PFSK-1 (cell line): ENCODE measurements at regions not wholly inside any gene's neighbourhood (a gene's known extent, or its start where the extent isn't known, plus 50 kb on each side); places are given as distances from the start of the nearest gene placed in this dataset.

ENCODE experiments used
- FOXP2 ChIP-seq: optimal IDR thresholded peaks from 2 replicates; pipeline ENCODE3; 2011; ENCODE audit warnings: borderline replicate concordance, control low read depth, inconsistent platforms; ENCODE audit not compliant: insufficient read depth; ENCODE audit errors: extremely low read length, extremely low read depth
- POLR2AphosphoS5 ChIP-seq: IDR thresholded peaks from 2 replicates; pipeline ENCODE4 v1.6.1; 2012; ENCODE audit warnings: low read depth, mild to moderate bottlenecking, control low read depth, low read length, moderate library complexity
- REST ChIP-seq, 2 experiments: IDR thresholded peaks; 2 replicates each; pipeline versions ENCODE4 v1.6.1 to v1.8.0; 2011 to 2012; ENCODE audit warnings: low read depth in 2 of 2, low read length in 2 of 2, control low read depth in 1 of 2, inconsistent platforms in 1 of 2, mild to moderate bottlenecking in 1 of 2, moderate library complexity in 1 of 2; ENCODE audit not compliant: insufficient read depth in 1 of 2
- SIN3A ChIP-seq: IDR thresholded peaks from 2 replicates; pipeline ENCODE4 v1.6.1; 2012; ENCODE audit warnings: mild to moderate bottlenecking, low read length, moderate library complexity, borderline replicate concordance; ENCODE audit not compliant: insufficient read depth
- TAF1 ChIP-seq: IDR thresholded peaks from 2 replicates; pipeline ENCODE4 v1.6.1; 2012; ENCODE audit warnings: low read length, control low read depth, borderline replicate concordance; ENCODE audit not compliant: insufficient read depth

GRCh38 chr5:40027400-40027799 is 602.6 kb upstream of the DAB2 start:
- TF ChIP-seq REST (IDR thresholded peaks at IDR 0.05; ENCODE audit: insufficient read depth in 1 of 2, low read depth in 2 of 2, low read length in 2 of 2) (no peak), SIN3A (no peak), POLR2AphosphoS5 (no peak), TAF1 (no peak), FOXP2 (no peak)

DNA sequence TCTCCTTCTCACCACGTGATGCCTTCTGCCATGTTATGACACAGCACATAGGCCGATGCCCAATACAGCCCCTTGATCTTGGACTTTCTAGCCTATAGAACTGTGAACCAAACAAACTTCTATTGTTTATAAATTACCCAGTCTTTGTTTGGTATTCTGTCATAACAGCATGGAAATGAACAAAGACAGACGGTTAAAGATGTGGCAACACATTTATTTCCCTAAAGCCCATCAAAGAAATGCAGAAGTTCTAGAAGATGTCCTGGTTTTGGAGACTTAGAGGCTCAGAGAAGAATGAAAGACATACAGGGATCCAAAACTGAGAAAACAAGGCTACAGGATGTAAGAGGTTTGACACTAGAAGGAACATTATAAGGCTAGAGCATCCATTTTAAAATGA is 600.8 kb upstream of the DAB2 start:
- TF ChIP-seq REST (IDR thresholded peaks at IDR 0.05; ENCODE audit: insufficient read depth in 1 of 2, low read depth in 2 of 2, low read length in 2 of 2) (no peak), SIN3A (no peak), POLR2AphosphoS5 (no peak), TAF1 (no peak), FOXP2 (no peak)

DNA sequence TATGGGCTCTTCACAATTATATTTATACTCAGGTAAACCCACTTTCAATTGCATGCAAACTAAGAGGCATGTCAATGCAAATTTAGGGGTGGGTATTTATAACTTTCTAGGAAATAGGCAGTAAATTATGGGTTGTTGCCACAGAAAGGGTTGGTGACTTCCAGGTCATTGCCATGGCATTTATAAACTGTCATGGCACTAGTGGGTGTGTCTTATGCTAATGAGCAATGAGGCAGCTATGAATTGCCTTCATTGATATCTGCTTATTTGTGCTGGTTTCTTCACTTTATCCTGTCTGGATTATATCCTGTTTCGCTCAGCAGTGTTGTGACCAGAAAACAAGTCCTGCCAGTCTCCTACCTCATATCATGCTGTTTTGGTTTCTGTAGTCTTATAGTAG is 597.3 kb upstream of the DAB2 start:
- no peak for TF ChIP-seq SIN3A
- TF ChIP-seq FOXP2: no peak
- no peak for TF ChIP-seq REST (IDR thresholded peaks at IDR 0.05; ENCODE audit: insufficient read depth in 1 of 2, low read depth in 2 of 2, low read length in 2 of 2)
- TF ChIP-seq POLR2AphosphoS5: no peak
- no peak for TF ChIP-seq TAF1

- no peak for TF ChIP-seq FOXP2
- no peak for TF ChIP-seq POLR2AphosphoS5
- no peak for TF ChIP-seq SIN3A
- TF ChIP-seq REST (IDR thresholded peaks at IDR 0.05; ENCODE audit: insufficient read depth in 1 of 2, low read depth in 2 of 2, low read length in 2 of 2): no peak
- TF ChIP-seq TAF1: no peak
Measured at GRCh38 chr5:40021007-40021406, 596.2 kb upstream of the DAB2 start.

- TF ChIP-seq FOXP2: no peak
- no peak for TF ChIP-seq SIN3A
- TF ChIP-seq POLR2AphosphoS5: no peak
- no peak for TF ChIP-seq TAF1
- no peak for TF ChIP-seq REST (IDR thresholded peaks at IDR 0.05; ENCODE audit: insufficient read depth in 1 of 2, low read depth in 2 of 2, low read length in 2 of 2)
Measured at GRCh38 chr5:40017918-40018317, 593.1 kb upstream of the DAB2 start.
